GM12878 (cell line): ENCODE measurements at regions not wholly inside any gene's neighbourhood (a gene's known extent, or its start where the extent isn't known, plus 50 kb on each side); places are given as distances from the start of the nearest gene placed in this dataset.

ENCODE experiments used
- ATAC-seq: fragments of 200-7000 bp; cut with Tn5 transposase; 3 replicates; pipeline ENCODE4 v1.9.1; 2020; ENCODE audit warnings: mild to moderate bottlenecking, moderate library complexity
- BruUV-seq: library from RNA; stranded (reverse); fragments of 400-500 nt; replicated peaks from 2 replicates; lab custom pipeline; 2021; lab: Mats Ljungman, UMichigan
- CTCF ChIA-PET: fragments of 300-600 bp; sonication (Branson Sonifier 250); formaldehyde crosslinking; extraction: SDS; loops from one replicate; lab custom pipeline; 2021; ENCODE audit warnings: inconsistent platforms; lab: Yijun Ruan, JAX
- POLR2A ChIA-PET: fragments of 350-600 bp; formaldehyde crosslinking; extraction: SDS; loops from one replicate; lab custom pipeline; 2021; ENCODE audit warnings: inconsistent platforms; lab: Charles Lee
- RAD21 ChIA-PET: fragments of 300-600 bp; sonication (Branson Sonifier 250); formaldehyde crosslinking; loops from one replicate; lab custom pipeline; 2023; ENCODE audit warnings: antibody characterized with exemption; ENCODE audit not compliant: unreplicated experiment; lab: Charles Lee
- SMC1A ChIA-PET: fragments of 300-600 bp; sonication (Branson Sonifier 250); formaldehyde crosslinking; loops from one replicate; lab custom pipeline; 2023; ENCODE audit not compliant: unreplicated experiment, uncharacterized antibody; lab: Charles Lee
- DNase-seq: peaks from one replicate; pipeline ENCODE4 v3.0.0-alpha.2; 2011; ENCODE audit warnings: low read depth, low spot score
- FAIRE-seq: peaks from 3 replicates; lab custom pipeline; 2011; peaks lifted over from hg19 to GRCh38; lab: Jason Lieb, UNC
- H2AFZ ChIP-seq: 2 replicates; pipeline ENCODE4 v1.6.0; 2011; ENCODE audit warnings: low read depth, low read length, control low read depth; ENCODE audit not compliant: control insufficient read depth
- H3K27ac ChIP-seq: 2 replicates; pipeline ENCODE4 v1.5.1; 2011; ENCODE audit warnings: control low read depth; ENCODE audit not compliant: control insufficient read depth, insufficient read depth
- H3K27me3 ChIP-seq, 2 experiments: replicated peaks in 1 of 2; 2 replicates each; pipeline versions ENCODE4 v1.6.0 to v1.6.1; 2011; ENCODE audit warnings: low read length in 1 of 2; ENCODE audit not compliant: control insufficient read depth in 2 of 2, insufficient read depth in 2 of 2
- H3K36me3 ChIP-seq, 2 experiments: 2 replicates each; pipeline ENCODE4 v1.5.1; 2011; ENCODE audit warnings: low read length in 1 of 2; ENCODE audit not compliant: control insufficient read depth in 2 of 2, insufficient read depth in 2 of 2
- H3K4me1 ChIP-seq: 2 replicates; pipeline ENCODE4 v1.6.1; 2011; ENCODE audit warnings: mild to moderate bottlenecking, low read length, moderate library complexity, mixed read lengths; ENCODE audit not compliant: control insufficient read depth, insufficient read depth
- H3K4me2 ChIP-seq: 2 replicates; pipeline ENCODE4 v1.6.0; 2011; ENCODE audit warnings: control low read depth; ENCODE audit not compliant: control insufficient read depth, insufficient read depth
- H3K4me3 ChIP-seq: fragments of 200-600 bp; sonication (generic); 2 replicates; pipeline ENCODE4 v1.5.1; 2016
- H3K79me2 ChIP-seq: 2 replicates; pipeline ENCODE4 v1.6.0; 2011; ENCODE audit warnings: low read length; ENCODE audit not compliant: control insufficient read depth, insufficient read depth
- H3K9ac ChIP-seq: 2 replicates; pipeline ENCODE4 v1.8.0; 2011; ENCODE audit warnings: low read length, control low read depth, mixed read lengths; ENCODE audit not compliant: control insufficient read depth, insufficient read depth
- H3K9me3 ChIP-seq: replicated peaks from 3 replicates; pipeline ENCODE4 v1.5.1; 2011; ENCODE audit warnings: mild to moderate bottlenecking, low read length; ENCODE audit not compliant: control insufficient read depth, insufficient read depth
- H4K20me1 ChIP-seq: 2 replicates; pipeline ENCODE4 v1.6.0; 2011; ENCODE audit not compliant: control insufficient read depth, insufficient read depth
- CREM ChIP-seq: IDR thresholded peaks from 2 replicates; pipeline ENCODE4 v1.6.1; 2014; ENCODE audit warnings: antibody characterized with exemption, low read depth
- JUND ChIP-seq: IDR thresholded peaks from 2 replicates; pipeline ENCODE4 v1.6.1; 2012; ENCODE audit warnings: low read depth, mild to moderate bottlenecking, low read length, improper control_type of control experiment, moderate library complexity
- RCOR1 ChIP-seq: conservative IDR thresholded peaks from 2 replicates; pipeline ENCODE4 v1.6.1; 2012; ENCODE audit warnings: low read depth, low read length, improper control_type of control experiment
- RUNX3 ChIP-seq: IDR thresholded peaks from 2 replicates; pipeline ENCODE4 v1.6.1; 2012; ENCODE audit warnings: low read length, inconsistent platforms
- ZNF217 ChIP-seq: fragments of 450-650 bp; IDR thresholded peaks from 2 replicates; pipeline ENCODE4 v1.6.1; 2017; ENCODE audit warnings: antibody characterized with exemption, mild to moderate bottlenecking
- WGBS: methylation state at CpG from one replicate; pipeline ENCODE4 v1.1.6; 2016; ENCODE audit warnings: low lambda C conversion rate; ENCODE audit not compliant: insufficient replicate concordance, insufficient coverage; ENCODE audit errors: missing lambda C conversion rate; 5-methylcytosine and 5-hydroxymethylcytosine counted together
- in situ Hi-C: fragments of 300-500 bp; cut with MboI; formaldehyde crosslinking; loops from 9 replicates; pipeline ENCODE4 v1.14.3; 2018; ENCODE audit warnings: mixed read lengths
- intact Hi-C: fragments of 100-400 bp; cut with micrococcal nuclease; formaldehyde crosslinking; loops from one replicate; pipeline ENCODE4 v1.14.2; 2022; ENCODE audit not compliant: unreplicated experiment

DNA sequence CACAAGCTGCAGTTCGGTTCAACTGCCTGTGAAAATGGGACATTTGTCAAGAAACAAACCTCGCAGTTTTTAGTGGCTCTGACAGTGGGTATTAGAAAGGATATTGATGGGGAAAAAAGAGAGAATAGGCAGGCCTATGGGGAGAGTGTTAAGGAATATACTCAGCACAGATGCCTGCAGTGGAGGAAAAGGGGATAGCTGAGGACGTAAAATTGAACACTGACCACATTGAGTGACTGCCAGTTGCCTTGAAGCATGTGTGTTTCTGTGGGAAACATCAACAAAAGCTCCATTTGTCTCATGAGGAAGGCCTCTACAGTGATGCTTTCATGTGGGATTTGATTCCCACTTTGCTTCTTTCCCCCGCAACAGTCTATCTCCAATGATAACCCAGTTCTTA lies 1042.1 kb downstream of the TUSC7 start:
- no peaks in the 10 kb centered on the region for H4K20me1 ChIP-seq
- no peak overlapping the region for H3K27ac ChIP-seq
- ChIA-PET POLR2A (no interaction called here), CTCF (no interaction called here), RAD21 (no interaction called here)
- H3K4me2 ChIP-seq, result no peak overlapping the region
- no peaks in the 10 kb centered on the region for H3K36me3 ChIP-seq
- BruUV-seq, result no TSS peak
- 23% methylated on average over 4 of the region's 4 CpGs for WGBS
- no peak for TF ChIP-seq RUNX3
- no peak for TF ChIP-seq JUND
- no peak for TF ChIP-seq ZNF217
- no peak for TF ChIP-seq RCOR1
- TF ChIP-seq, all 136 proteins: peak for 0
- intact Hi-C loops, result no loop called here
- FAIRE-seq (no peak), DNase-seq (no peak), ATAC-seq (no peak)
- Histone ChIP-seq H3K4me1 (no peaks in the 10 kb centered on the region), H3K27me3 (no peaks in the 10 kb centered on the region), H3K79me2 (no peaks in the 10 kb centered on the region), H3K9ac (no peak overlapping the region), H3K9me3 (no peaks in the 10 kb centered on the region), H2AFZ (no peak overlapping the region), H3K4me3 (no peak overlapping the region)
- SMC1A ChIA-PET, result no interaction called here
- in situ Hi-C loops, result no loop called here

DNA sequence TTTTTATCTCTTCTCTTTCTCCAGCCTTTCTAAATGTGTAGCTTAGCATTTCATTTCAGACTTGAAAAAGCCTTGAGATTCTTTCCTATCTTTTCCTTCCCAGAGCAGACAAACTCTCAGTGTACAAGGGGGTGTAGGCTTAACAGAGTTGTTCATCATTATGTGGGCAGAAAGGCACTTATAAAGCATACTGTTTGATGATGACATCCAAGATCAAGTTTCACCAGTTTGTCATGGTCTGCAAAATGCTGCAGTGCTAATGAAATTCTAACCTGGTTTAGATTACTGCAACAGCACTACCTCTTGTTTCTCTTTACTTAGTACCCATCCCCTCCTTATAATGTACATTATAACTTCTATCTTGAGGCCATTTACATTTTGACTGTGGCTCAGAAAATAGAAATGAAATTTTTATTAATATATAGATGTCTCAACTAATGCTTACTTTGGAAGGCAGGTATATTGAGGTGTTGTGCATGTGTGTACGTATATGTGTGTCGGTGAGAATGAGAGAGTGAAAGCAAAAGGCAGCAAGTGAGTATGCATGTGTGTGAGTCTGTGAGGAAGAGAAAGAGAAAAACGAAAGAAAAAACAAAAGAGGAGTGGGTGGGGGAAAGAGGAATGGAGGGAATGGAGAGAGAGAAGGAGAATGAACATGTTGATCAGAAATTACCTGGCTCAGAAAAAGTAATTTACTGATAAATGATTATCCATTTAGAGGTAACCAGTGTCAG lies 1043.6 kb downstream of the TUSC7 start:
- H3K79me2 ChIP-seq, result no peaks in the 10 kb centered on the region
- BruUV-seq, result no TSS peak
- DNase-seq (no peak), FAIRE-seq (no peak), ATAC-seq (no peak)
- no peak overlapping the region for H3K9ac ChIP-seq
- H3K27me3 ChIP-seq, result no peaks in the 10 kb centered on the region
- no peaks in the 10 kb centered on the region for H3K4me1 ChIP-seq
- no peak for TF ChIP-seq CREM
- H4K20me1 ChIP-seq, result no peaks in the 10 kb centered on the region
- POLR2A ChIA-PET, result no interaction called here
- no peaks in the 10 kb centered on the region for H3K9me3 ChIP-seq
- WGBS, result 51% methylated on average over 3 of the region's 3 CpGs
- SMC1A ChIA-PET, result no interaction called here
- no peak overlapping the region for H2AFZ ChIP-seq
- H3K4me2 ChIP-seq, result no peak overlapping the region
- in situ Hi-C loops (no loop called here), intact Hi-C loops (no loop called here)
- CTCF ChIA-PET, result no interaction called here
- H3K27ac ChIP-seq, result no peak overlapping the region
- H3K36me3 ChIP-seq, result no peaks in the 10 kb centered on the region
- no peak overlapping the region for H3K4me3 ChIP-seq
- RAD21 ChIA-PET, result no interaction called here
